KOPT-K1 (cell line): ENCODE measurements at regions not wholly inside any gene's neighbourhood (a gene's known extent, or its start where the extent isn't known, plus 50 kb on each side); places are given as distances from the start of the nearest gene placed in this dataset.
"Not testable (repeated sequence)": the region's sequence is repeated elsewhere in the genome, so short reads cannot be mapped to it uniquely, and the experiment has no call there.

ENCODE experiments used
- H3K27ac ChIP-seq: fragments of 200-600 bp; sonication (generic); 2 replicates; pipeline ENCODE4 v1.5.1; 2016; ENCODE audit warnings: antibody characterized with exemption, mild to moderate bottlenecking, low read depth, low read length; ENCODE audit not compliant: poor library complexity, severe bottlenecking
- H3K36me3 ChIP-seq: fragments of 200-600 bp; sonication (generic); 2 replicates; pipeline ENCODE4 v1.5.1; 2017; ENCODE audit warnings: antibody characterized with exemption, mild to moderate bottlenecking, low read length, moderate library complexity; ENCODE audit not compliant: insufficient read depth
- H3K9me3 ChIP-seq: fragments of 200-600 bp; sonication (generic); 2 replicates; pipeline ENCODE4 v1.5.1; 2017; ENCODE audit warnings: antibody characterized with exemption, low read length, mild to moderate bottlenecking; ENCODE audit not compliant: insufficient read depth, poor library complexity, severe bottlenecking

- H3K9me3 ChIP-seq, result no peaks in the 10 kb centered on the region
- no peak overlapping the region for H3K27ac ChIP-seq
- no peaks in the 10 kb centered on the region for H3K36me3 ChIP-seq
Observed at GRCh38 chr11:38711110-38711509, 2113.1 kb upstream of the RAG2 start.

GRCh38 chr11:38710262-38710661 is 2112.2 kb upstream of the RAG2 start:
- H3K27ac ChIP-seq, result no peak overlapping the region
- H3K9me3 ChIP-seq, result no peaks in the 10 kb centered on the region
- no peaks in the 10 kb centered on the region for H3K36me3 ChIP-seq

GRCh38 chr11:38700111-38700510 is 2102.1 kb upstream of the RAG2 start:
- Histone ChIP-seq H3K9me3 (no peaks in the 10 kb centered on the region), H3K36me3 (no peaks in the 10 kb centered on the region), H3K27ac (no peak overlapping the region)

GRCh38 chr11:38693306-38693705 is 2095.3 kb upstream of the RAG2 start:
- H3K9me3 ChIP-seq, result no peaks in the 10 kb centered on the region
- H3K27ac ChIP-seq, result no peak overlapping the region
- H3K36me3 ChIP-seq, result no peaks in the 10 kb centered on the region

- not testable (repeated sequence) for H3K36me3 ChIP-seq, H3K9me3 ChIP-seq, H3K27ac ChIP-seq
Observed at GRCh38 chr11:38690211-38690610, 2092.2 kb upstream of the RAG2 start.

GRCh38 chr11:38687008-38687407 is 2089.0 kb upstream of the RAG2 start:
- H3K9me3 ChIP-seq, result no peaks in the 10 kb centered on the region
- H3K27ac ChIP-seq, result no peak overlapping the region
- no peaks in the 10 kb centered on the region for H3K36me3 ChIP-seq

GRCh38 chr11:38683484-38683883 is 2085.4 kb upstream of the RAG2 start:
- H3K36me3 ChIP-seq, result no peaks in the 10 kb centered on the region
- no peaks in the 10 kb centered on the region for H3K9me3 ChIP-seq

GRCh38 chr11:38680746-38681145 is 2082.7 kb upstream of the RAG2 start:
- H3K36me3 ChIP-seq, result no peaks in the 10 kb centered on the region
- no peak overlapping the region for H3K27ac ChIP-seq
- no peaks in the 10 kb centered on the region for H3K9me3 ChIP-seq

More at GRCh38 chr11:38683484-38683883, 2085.4 kb upstream of the RAG2 start:
- H3K27ac ChIP-seq, result no peak overlapping the region

GRCh38 chr11:38680166-38680565 is 2082.1 kb upstream of the RAG2 start:
- no peaks in the 10 kb centered on the region for H3K9me3 ChIP-seq
- H3K27ac ChIP-seq, result no peak overlapping the region
- no peaks in the 10 kb centered on the region for H3K36me3 ChIP-seq

- H3K27ac ChIP-seq, result no peak overlapping the region
- H3K9me3 ChIP-seq, result no peaks in the 10 kb centered on the region
- H3K36me3 ChIP-seq, result no peaks in the 10 kb centered on the region
Observed at GRCh38 chr11:38672445-38672844, 2074.4 kb upstream of the RAG2 start.

GRCh38 chr11:38667359-38667758 is 2069.3 kb upstream of the RAG2 start:
- Histone ChIP-seq H3K36me3 (no peaks in the 10 kb centered on the region), H3K27ac (no peak overlapping the region), H3K9me3 (no peaks in the 10 kb centered on the region)

- Histone ChIP-seq H3K9me3 (no peaks in the 10 kb centered on the region), H3K36me3 (no peaks in the 10 kb centered on the region), H3K27ac (no peak overlapping the region)
Observed at GRCh38 chr11:38648604-38649003, 2050.6 kb upstream of the RAG2 start.

GRCh38 chr11:38646382-38646781 is 2048.3 kb upstream of the RAG2 start:
- Histone ChIP-seq H3K27ac (no peak overlapping the region), H3K9me3 (no peaks in the 10 kb centered on the region), H3K36me3 (no peaks in the 10 kb centered on the region)

- Histone ChIP-seq H3K27ac (no peak overlapping the region), H3K36me3 (no peaks in the 10 kb centered on the region), H3K9me3 (no peaks in the 10 kb centered on the region)
Observed at GRCh38 chr11:38640854-38641253, 2042.8 kb upstream of the RAG2 start.

- no peak overlapping the region for H3K27ac ChIP-seq
- no peaks in the 10 kb centered on the region for H3K36me3 ChIP-seq
- no peaks in the 10 kb centered on the region for H3K9me3 ChIP-seq
Observed at GRCh38 chr11:38612701-38613100, 2014.7 kb upstream of the RAG2 start.

- H3K36me3 ChIP-seq, H3K27ac ChIP-seq, H3K9me3 ChIP-seq: not testable (repeated sequence)
Observed at GRCh38 chr11:38601371-38601770, 2003.3 kb upstream of the RAG2 start.

GRCh38 chr11:38598418-38598817 is 2000.4 kb upstream of the RAG2 start:
- H3K9me3 ChIP-seq, result no peaks in the 10 kb centered on the region
- no peak overlapping the region for H3K27ac ChIP-seq
- no peaks in the 10 kb centered on the region for H3K36me3 ChIP-seq
